ENCODE measurements at regions not wholly inside any gene's neighbourhood (a gene's known extent, or its start where the extent isn't known, plus 50 kb on each side); places are given as distances from the start of the nearest gene placed in this dataset.

GRCh38 chr4:79023799-79024770 lies 84.8 kb upstream of the PAQR3 start:
- DNase-seq (ENCODE audit: low read depth): no peak
- no peak overlapping the region for H3K4me3 ChIP-seq (ENCODE audit: low read depth, low read length)
- TF ChIP-seq CTCF (IDR thresholded peaks at IDR 0.05; ENCODE audit: insufficient read depth, low read depth, low read length): no peak

- no peak overlapping the region for H3K4me3 ChIP-seq (ENCODE audit: low read depth, low read length)
- DNase-seq (ENCODE audit: low read depth): no peak
- no peak for TF ChIP-seq CTCF (IDR thresholded peaks at IDR 0.05; ENCODE audit: insufficient read depth, low read depth, low read length)
Observed at GRCh38 chr4:79022529-79022928, 83.3 kb upstream of the PAQR3 start.

GRCh38 chr4:79017481-79017880 lies 78.2 kb upstream of the PAQR3 start:
- no peak for TF ChIP-seq CTCF (IDR thresholded peaks at IDR 0.05; ENCODE audit: insufficient read depth, low read depth, low read length)
- DNase-seq (ENCODE audit: low read depth): no peak

GRCh38 chr4:79016878-79017277 lies 77.6 kb upstream of the PAQR3 start:
- no peak for TF ChIP-seq CTCF (IDR thresholded peaks at IDR 0.05; ENCODE audit: insufficient read depth, low read depth, low read length)
- H3K4me3 ChIP-seq (ENCODE audit: low read depth, low read length): no peak overlapping the region
- DNase-seq (ENCODE audit: low read depth): no peak

More at GRCh38 chr4:79017481-79017880, 78.2 kb upstream of the PAQR3 start:
- no peak overlapping the region for H3K4me3 ChIP-seq (ENCODE audit: low read depth, low read length)

- no peak for TF ChIP-seq CTCF (IDR thresholded peaks at IDR 0.05; ENCODE audit: insufficient read depth, low read depth, low read length)
- no peak overlapping the region for H3K4me3 ChIP-seq (ENCODE audit: low read depth, low read length)
- DNase-seq (ENCODE audit: low read depth): no peak
Observed at GRCh38 chr4:79015411-79015810, 76.2 kb upstream of the PAQR3 start.

- no peak for TF ChIP-seq CTCF (IDR thresholded peaks at IDR 0.05; ENCODE audit: insufficient read depth, low read depth, low read length)
- H3K4me3 ChIP-seq (ENCODE audit: low read depth, low read length): no peak overlapping the region
- no peak for DNase-seq (ENCODE audit: low read depth)
Observed at GRCh38 chr4:79014230-79014629, 75.0 kb upstream of the PAQR3 start.

All from fibroblast of villous mesenchyme (primary cell).